ENCODE measurements at regions not wholly inside any gene's neighbourhood (a gene's known extent, or its start where the extent isn't known, plus 50 kb on each side); places are given as distances from the start of the nearest gene placed in this dataset.

- DNase-seq (ENCODE audit: low spot score), result no peak
These were observed 264.3 kb downstream of the PTEN start for GRCh38 chr10:88127766-88128165.

GRCh38 chr10:88129013-88129412, 265.6 kb downstream of the PTEN start:
- DNase-seq (ENCODE audit: low spot score), result no peak

DNA sequence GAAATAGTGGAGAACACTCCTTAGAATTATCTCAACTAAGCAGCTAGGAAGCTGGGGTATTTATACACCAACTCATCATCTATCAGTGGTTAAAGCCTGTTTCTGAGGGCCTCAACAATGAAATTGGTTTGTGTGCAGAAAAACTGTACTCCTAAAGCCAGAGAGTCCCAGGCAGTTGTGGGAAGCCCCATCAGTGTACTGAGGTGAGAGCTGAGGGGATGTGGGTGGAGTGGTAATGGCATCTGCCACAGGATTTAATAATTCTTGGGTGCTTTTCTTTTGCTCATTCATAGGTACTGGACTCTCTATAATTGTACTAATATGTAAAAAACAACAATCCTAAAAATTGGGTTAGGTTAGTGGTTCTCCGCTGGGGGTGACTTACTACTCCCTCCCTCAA, 267.5 kb downstream of the PTEN start:
- DNase-seq (ENCODE audit: low spot score), result no peak

- DNase-seq (ENCODE audit: low spot score), result no peak
These were observed 268.2 kb downstream of the PTEN start for GRCh38 chr10:88131511-88132139.

DNA sequence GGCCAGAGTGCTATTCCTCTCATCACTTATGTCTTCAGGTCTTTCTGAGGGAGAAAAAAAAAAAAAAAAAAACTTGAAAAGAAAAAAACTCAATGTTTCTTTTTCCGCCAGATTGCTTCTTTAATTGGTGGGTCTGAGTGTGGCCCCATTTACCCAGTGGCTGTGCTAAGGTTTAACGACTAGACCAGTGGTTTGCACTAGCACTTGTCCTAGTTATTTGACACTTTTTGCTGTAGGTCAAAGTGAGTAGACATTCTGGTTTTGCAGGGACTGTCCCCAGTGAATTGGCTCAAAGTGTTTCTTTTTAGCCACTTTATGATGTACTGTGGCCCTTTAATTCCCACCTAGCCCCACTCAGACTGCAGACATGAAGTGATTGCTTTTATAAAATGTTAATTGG, 273.3 kb downstream of the PTEN start:
- DNase-seq (ENCODE audit: low spot score), result no peak

DNA sequence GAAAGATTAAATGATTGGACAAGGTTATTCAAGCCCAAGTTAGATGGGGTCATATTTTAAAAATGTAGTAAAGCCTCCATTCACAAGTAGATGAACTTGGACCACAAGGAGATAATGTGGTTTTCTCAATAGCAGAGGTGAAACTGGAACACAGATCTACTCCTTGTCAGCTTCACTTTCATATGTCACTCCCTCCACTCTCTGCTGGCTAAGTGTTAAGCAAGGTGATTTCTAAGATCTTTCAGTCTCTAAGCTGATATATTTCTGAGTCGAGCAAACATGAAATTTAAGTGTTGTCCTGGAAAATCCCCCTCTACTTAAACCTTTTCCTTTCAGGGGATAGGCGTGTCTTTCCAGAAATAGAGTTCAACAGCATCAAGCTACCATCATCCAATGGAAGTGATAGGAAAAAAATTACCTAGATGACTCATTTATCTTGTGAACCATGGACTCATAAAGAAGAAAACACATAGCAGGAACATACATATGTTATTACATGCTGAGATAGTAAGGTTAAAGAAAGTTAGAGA, 275.0 kb downstream of the PTEN start:
- no peak for DNase-seq (ENCODE audit: low spot score)

DNA sequence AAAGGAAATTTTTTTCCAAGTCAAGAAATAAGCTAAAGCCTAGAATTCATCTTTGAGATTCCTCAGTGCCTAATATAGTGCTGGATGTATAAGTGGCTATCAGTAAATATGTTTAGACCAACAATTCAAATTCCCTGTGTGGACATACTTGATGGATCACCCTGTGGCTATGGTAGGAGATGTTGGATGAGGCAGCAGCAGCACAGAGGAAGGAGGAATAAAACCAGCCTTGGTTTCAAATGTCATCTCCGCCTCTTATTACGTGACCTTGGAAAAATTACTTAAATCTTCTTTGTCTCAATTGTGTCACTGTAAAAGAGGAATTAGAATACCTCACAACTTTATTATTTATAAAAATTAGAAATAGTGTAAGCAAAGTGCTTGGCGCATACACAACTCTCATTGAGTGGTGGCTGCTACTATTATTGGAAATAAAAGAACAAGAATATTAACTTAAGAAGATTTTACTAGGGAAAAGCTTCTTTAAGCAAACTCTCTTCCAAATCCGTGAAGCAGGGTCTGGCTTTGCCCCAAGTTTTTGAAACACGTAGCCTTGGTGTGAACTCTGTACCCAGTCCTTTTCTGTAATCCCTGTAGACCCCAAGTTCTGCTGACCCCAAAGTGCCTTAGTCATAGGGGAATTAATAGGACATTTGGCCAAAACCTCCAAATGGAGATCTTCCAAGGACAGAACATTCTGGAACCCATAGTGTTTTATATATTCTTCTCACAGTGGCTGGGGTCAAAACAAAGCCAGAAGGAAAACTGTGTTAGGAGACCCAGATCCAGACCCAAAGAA, 283.8 kb downstream of the PTEN start:
- no peak for DNase-seq (ENCODE audit: low spot score)

DNA sequence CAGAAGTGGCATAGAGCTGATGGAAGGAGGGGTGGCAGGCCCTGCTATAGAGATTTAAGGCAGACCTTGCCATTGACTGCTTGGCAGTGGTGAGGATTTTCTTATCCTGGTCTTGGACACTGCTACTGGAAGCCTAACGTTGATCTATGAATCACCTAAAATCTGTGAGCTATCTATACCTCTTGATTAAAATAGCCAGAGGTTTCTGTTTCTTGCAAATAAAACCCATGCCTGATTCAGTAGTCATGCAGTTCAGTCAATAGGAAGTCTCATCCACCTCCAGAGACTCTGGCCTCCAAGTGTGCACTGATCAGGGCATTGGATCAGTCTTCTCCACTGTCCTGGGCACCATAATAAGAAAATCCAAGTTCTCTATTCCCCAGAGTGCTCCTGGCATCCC, 286.5 kb downstream of the PTEN start:
- DNase-seq (ENCODE audit: low spot score), result no peak

DNA sequence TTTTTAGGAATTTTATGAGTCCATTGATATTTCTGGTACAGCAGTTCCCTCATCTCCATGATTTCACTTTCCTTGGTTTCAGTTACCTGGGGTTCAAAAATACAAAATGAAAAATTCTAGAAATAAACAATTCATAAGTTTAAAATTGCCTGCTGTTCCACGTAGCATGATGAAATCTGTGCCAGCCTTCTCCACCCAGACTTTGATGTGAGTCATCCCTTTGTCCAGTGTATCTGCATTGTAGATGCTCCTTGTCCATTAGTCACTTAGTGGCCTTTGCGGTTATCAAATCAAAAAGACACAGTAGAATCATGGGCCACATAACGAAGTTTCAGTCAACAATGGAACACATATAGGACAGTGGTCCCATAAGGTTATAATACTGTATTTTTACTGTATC, 286.9 kb downstream of the PTEN start:
- no peak for DNase-seq (ENCODE audit: low spot score)

GRCh38 chr10:88152728-88153133, 289.3 kb downstream of the PTEN start:
- DNase-seq (ENCODE audit: low spot score), result no peak

GRCh38 chr10:88154596-88155250, 291.3 kb downstream of the PTEN start:
- DNase-seq (ENCODE audit: low spot score), result no peak

DNA sequence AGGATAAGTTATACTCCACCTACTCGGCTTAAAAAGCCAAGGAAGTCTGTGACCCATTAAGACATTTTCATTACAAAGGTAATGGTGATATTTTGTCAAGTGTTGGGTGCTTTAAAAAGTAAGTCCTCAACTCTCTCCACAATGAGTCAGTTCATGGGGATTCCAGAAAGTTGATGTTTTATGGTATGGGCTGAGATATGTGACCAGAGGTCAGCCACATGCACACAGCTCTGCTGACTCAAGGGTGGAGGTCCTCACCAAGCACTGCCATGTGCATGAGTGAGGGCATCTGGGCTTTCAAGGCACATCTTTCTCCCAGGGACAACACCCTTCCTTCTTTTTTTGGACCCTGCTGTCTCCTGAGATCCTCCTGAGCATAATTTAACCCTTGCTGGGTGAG, 292.9 kb downstream of the PTEN start:
- DNase-seq (ENCODE audit: low spot score), result no peak

DNA sequence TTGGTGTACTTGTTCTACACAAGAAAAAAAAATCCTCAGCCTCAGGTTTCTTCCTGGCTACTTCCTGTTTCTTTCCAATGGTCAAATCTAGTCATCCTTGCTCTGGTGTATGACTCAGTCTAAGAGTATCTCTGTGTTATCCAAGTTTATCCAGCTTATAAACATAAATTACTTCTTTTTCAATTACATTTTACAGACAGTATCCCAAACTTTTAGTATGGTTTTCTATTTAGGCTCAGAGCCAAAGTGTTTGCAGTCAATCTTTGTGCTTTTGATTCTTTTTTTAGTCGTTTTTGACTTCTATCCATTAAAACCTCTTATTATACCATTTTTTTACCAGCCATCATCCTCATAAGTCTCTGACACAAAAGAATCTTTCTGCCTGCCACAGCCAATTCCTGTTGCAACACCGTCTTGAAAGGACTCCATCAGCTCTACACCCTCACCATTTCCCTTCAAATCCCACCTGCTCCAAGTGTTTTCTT, 294.6 kb downstream of the PTEN start:
- DNase-seq (ENCODE audit: low spot score), result no peak

DNA sequence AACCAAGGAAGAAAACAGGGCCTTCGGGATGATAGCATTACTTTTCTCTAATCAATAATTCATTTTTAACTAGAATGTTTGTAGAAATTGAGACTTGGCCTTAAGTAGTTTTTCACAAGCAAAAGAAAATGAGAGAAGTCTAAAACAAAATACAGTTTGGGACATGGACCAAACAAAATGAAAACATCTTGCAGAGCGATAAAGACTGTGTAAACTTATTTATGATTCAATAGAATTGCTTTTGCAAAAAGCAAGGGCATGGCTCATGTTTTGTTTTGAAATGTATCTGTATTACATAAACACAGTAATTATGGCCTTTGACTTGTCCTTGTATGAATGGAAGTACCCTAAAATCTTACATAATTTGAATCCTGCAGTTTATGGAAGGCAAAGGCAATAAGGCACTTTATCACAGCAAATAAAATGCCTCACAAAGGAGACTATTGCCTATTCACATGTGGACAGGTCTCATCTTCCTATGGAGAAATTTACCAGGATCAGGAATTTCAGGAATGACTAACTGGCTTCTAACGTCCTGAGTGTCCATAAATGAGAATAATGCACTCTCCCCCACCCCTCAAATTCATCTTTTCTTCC, 295.2 kb downstream of the PTEN start:
- DNase-seq (ENCODE audit: low spot score), result no peak

GRCh38 chr10:88159127-88159829, 295.9 kb downstream of the PTEN start:
- no peak for DNase-seq (ENCODE audit: low spot score)

DNA sequence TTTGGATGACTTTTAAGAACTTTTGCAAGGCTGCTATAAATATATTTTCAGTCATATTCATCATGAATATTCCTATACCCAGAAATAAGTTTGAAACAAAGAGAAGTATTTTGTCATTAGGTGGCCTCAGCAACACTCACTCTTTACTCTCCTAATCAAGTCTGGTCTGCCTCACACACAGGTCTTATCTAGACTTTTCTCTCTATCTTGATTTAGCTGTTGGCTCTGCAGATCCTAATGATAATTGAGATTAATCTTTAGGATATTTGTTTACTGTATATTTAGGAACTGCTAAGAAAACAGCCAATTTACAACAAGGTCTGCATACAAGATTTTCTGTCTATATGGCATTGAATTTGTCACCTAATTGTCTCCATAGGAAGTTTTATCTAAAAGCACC, 297.6 kb downstream of the PTEN start:
- DNase-seq (ENCODE audit: low spot score), result no peak

GRCh38 chr10:88161756-88162155, 298.3 kb downstream of the PTEN start:
- no peak for DNase-seq (ENCODE audit: low spot score)

- DNase-seq (ENCODE audit: low spot score), result no peak
These were observed 299.4 kb downstream of the PTEN start for GRCh38 chr10:88162852-88163251.

DNA sequence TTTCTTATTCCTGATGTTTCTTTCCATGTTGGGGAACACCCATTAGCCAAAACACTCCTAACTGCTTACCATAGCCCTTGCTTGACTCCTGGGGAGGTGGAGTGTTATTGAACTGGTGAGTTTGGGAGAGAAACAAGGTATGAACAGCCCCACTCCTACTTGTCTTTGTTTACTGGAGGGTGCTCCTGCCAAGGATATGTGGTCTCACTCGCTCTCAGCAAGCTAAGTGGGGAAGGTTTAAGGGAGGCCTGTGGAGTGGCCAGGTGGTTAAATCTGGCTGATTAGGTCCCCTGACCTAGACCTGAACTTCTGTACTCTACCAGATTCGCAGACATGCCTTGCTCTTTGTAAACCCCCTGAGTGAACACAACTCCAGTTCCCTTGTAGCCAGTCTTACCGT, 300.1 kb downstream of the PTEN start:
- no peak for DNase-seq (ENCODE audit: low spot score)

GRCh38 chr10:88164471-88164870, 301.0 kb downstream of the PTEN start:
- no peak for DNase-seq (ENCODE audit: low spot score)

DNA sequence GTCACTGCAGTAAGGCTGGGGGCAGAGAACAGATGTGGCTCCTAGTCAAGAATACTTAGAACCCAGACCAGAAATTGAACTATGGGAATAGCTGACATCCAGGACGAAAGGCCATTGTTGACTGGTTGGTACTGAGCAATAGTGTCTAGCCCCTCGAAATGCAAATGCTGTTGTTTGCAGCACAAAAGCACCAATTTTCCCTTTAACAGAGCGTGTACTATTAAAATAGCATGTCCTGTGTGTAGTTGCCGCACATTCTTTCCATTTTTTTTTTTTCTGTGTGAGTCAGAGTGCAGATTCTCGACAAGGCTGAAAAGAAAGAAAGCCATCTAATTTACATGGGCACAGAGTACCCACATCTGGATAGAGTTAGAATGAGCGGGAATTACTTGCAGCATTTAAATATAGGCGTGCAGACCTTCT, 302.4 kb downstream of the PTEN start:
- DNase-seq (ENCODE audit: low spot score), result no peak

Data from HuH-7.5 (cell line).